K562 (cell line): ENCODE measurements at regions not wholly inside any gene's neighbourhood (a gene's known extent, or its start where the extent isn't known, plus 50 kb on each side); places are given as distances from the start of the nearest gene placed in this dataset.

Source experiments
- ATAC-seq: fragments of 200-7000 bp; cut with Tn5 transposase; 3 replicates; pipeline ENCODE4 v1.9.1; 2020; ENCODE audit warnings: moderate library complexity
- BruUV-seq: library from RNA; stranded (reverse); fragments of 400-500 nt; replicated peaks from 2 replicates; lab custom pipeline; 2021; lab: Mats Ljungman, UMichigan
- CTCF ChIA-PET: fragments of 300-600 bp; formaldehyde crosslinking; extraction: SDS; loops from one replicate; lab custom pipeline; 2021; ENCODE audit warnings: low intra/inter-chr PET ratio; lab: Yijun Ruan, JAX
- POLR2A ChIA-PET: fragments of 300-600, 350-650 bp; sonication (Branson Sonifier 250); formaldehyde crosslinking; extraction: SDS; loops from one replicate; lab custom pipeline; 2021; ENCODE audit warnings: antibody characterized with exemption, inconsistent platforms; lab: Yijun Ruan, JAX
- DNase-seq, 4 experiments: peaks; one replicate each; pipeline versions ENCODE4 v3.0.0 to v3.0.0-alpha.2; 2011 to 2018; ENCODE audit warnings: low spot score in 3 of 4, mixed read lengths in 3 of 4; ENCODE audit errors: extremely low read depth in 1 of 4
- FAIRE-seq: peaks from 2 replicates; lab custom pipeline; 2011; peaks lifted over from hg19 to GRCh38; lab: Jason Lieb, UNC
- H2AFZ ChIP-seq: 2 replicates; pipeline ENCODE4 v1.6.0; 2011; ENCODE audit warnings: low read depth, low read length, control low read depth, inconsistent platforms
- H3K27ac ChIP-seq: fragments of 200-600 bp; 3 replicates; pipeline ENCODE4 v1.8.0; 2011; ENCODE audit warnings: low read depth, mild to moderate bottlenecking, control low read depth, inconsistent platforms, low read length, moderate library complexity, mixed read lengths; ENCODE audit errors: extremely low read depth
- H3K27me3 ChIP-seq, 2 experiments: fragments of 300-600 bp in 1 of 2; 2 replicates in 1 of 2; 3 replicates in 1 of 2; pipeline versions ENCODE4 v1.6.0 to v1.8.0; 2011; ENCODE audit warnings: inconsistent platforms in 2 of 2, low read length in 2 of 2, mild to moderate bottlenecking in 1 of 2, mixed read lengths in 1 of 2, moderate library complexity in 1 of 2; ENCODE audit not compliant: control insufficient read depth in 2 of 2, insufficient read depth in 2 of 2
- H3K36me3 ChIP-seq: fragments of 300-600 bp; 3 replicates; pipeline ENCODE4 v1.8.0; 2011; ENCODE audit warnings: mild to moderate bottlenecking, low read length, inconsistent platforms; ENCODE audit not compliant: control insufficient read depth, insufficient read depth
- H3K4me1 ChIP-seq, 2 experiments: fragments of 200-600 bp in 1 of 2; replicated peaks in 1 of 2; 2 replicates in 1 of 2; 3 replicates in 1 of 2; pipeline versions ENCODE4 v1.5.1 to v1.8.0; 2011; ENCODE audit warnings: inconsistent platforms in 2 of 2, low read length in 2 of 2, mild to moderate bottlenecking in 1 of 2, mixed read lengths in 1 of 2, moderate library complexity in 1 of 2; ENCODE audit not compliant: control insufficient read depth in 2 of 2, insufficient read depth in 2 of 2
- H3K4me2 ChIP-seq: 2 replicates; pipeline ENCODE4 v1.6.1; 2011; ENCODE audit warnings: low read length, control low read depth, inconsistent platforms, mixed read lengths; ENCODE audit not compliant: insufficient read depth
- H3K4me3 ChIP-seq: fragments of 200-600 bp; sonication (generic), shearing (Covaris generic); 2 replicates; pipeline ENCODE4 v1.5.1; 2016; ENCODE audit warnings: control low read depth, inconsistent platforms
- H3K79me2 ChIP-seq: fragments of 200-600 bp; 3 replicates; pipeline ENCODE4 v1.8.0; 2011; ENCODE audit warnings: low read length, inconsistent platforms; ENCODE audit not compliant: control insufficient read depth, insufficient read depth
- H3K9ac ChIP-seq, 2 experiments: 2 replicates each; pipeline versions ENCODE4 v1.6.0 to v1.6.1; 2011; ENCODE audit warnings: low read depth in 2 of 2, low read length in 2 of 2, control low read depth in 1 of 2, inconsistent platforms in 1 of 2, mild to moderate bottlenecking in 1 of 2, mixed read lengths in 1 of 2; ENCODE audit not compliant: insufficient read depth in 1 of 2
- H3K9me1 ChIP-seq: one replicate; pipeline ENCODE4 v1.6.0; 2011; ENCODE audit warnings: inconsistent platforms, mild to moderate bottlenecking, low read length, moderate library complexity; ENCODE audit not compliant: control insufficient read depth, insufficient read depth
- H3K9me3 ChIP-seq: replicated peaks from 2 replicates; pipeline ENCODE4 v1.5.1; 2011; ENCODE audit warnings: low read depth, low read length, inconsistent platforms; ENCODE audit not compliant: control insufficient read depth, insufficient read depth
- H4K20me1 ChIP-seq: replicated peaks from 2 replicates; pipeline ENCODE4 v1.6.1; 2011; ENCODE audit warnings: low read length, inconsistent platforms, mixed read lengths; ENCODE audit not compliant: control insufficient read depth, insufficient read depth
- BRF2 ChIP-seq: IDR thresholded peaks from 3 replicates; pipeline ENCODE4 v1.6.1; 2011; ENCODE audit warnings: borderline replicate concordance, mild to moderate bottlenecking; ENCODE audit not compliant: insufficient read length, insufficient read depth
- MLX ChIP-seq, 2 experiments: fragments of 450-650 bp in 1 of 2; sonication (generic) in 1 of 2; formaldehyde crosslinking; conservative IDR thresholded peaks; 2 replicates each; pipeline versions ENCODE4 v1.4.0 to v1.8.1; 2020 to 2022; ENCODE audit warnings: mild to moderate bottlenecking in 1 of 2, missing genetic modification reagents in 1 of 2
- NBN ChIP-seq: fragments of 450-650 bp; IDR thresholded peaks from 2 replicates; pipeline ENCODE4 v1.6.1; 2016; ENCODE audit warnings: low read depth, mild to moderate bottlenecking
- NONO ChIP-seq, 2 experiments: fragments of 200-400 bp in 1 of 2; fragments of 450-650 bp in 1 of 2; formaldehyde crosslinking in 1 of 2; IDR thresholded peaks; 2 replicates each; pipeline ENCODE4 v1.6.1; 2017; ENCODE audit warnings: low read depth in 2 of 2, mild to moderate bottlenecking in 2 of 2, moderate library complexity in 2 of 2, low read length in 1 of 2
- NR1H2 ChIP-seq: sonication (generic); formaldehyde crosslinking; IDR thresholded peaks from 2 replicates; pipeline ENCODE4 v1.4.0; 2020; ENCODE audit warnings: mild to moderate bottlenecking, missing genetic modification reagents
- OTX1 ChIP-seq: fragments of 450-650 bp; formaldehyde crosslinking; IDR thresholded peaks from 2 replicates; pipeline ENCODE4 v1.4.0; 2022; ENCODE audit warnings: mild to moderate bottlenecking
- RBM34 ChIP-seq: fragments of 200-400 bp; formaldehyde crosslinking; IDR thresholded peaks from 2 replicates; pipeline ENCODE4 v1.6.1; 2018; ENCODE audit warnings: low read length, borderline replicate concordance; ENCODE audit not compliant: insufficient read depth
- SUPT5H ChIP-seq: fragments of 450-650 bp; IDR thresholded peaks from 2 replicates; pipeline ENCODE4 v1.6.1; 2016
- TEAD2 ChIP-seq: fragments of 450-650 bp; IDR thresholded peaks from 2 replicates; pipeline ENCODE4 v1.6.1; 2016; ENCODE audit warnings: missing genetic modification characterization, control low read depth, missing compliant biosample characterization
- ZNF316 ChIP-seq: fragments of 450-650 bp; IDR thresholded peaks from 2 replicates; pipeline ENCODE4 v1.6.1; 2016
- ZNF324 ChIP-seq: fragments of 250-450 bp; sonication (Bioruptor Pico); IDR thresholded peaks from 2 replicates; pipeline ENCODE4 v1.4.0; 2020; ENCODE audit warnings: mild to moderate bottlenecking
- ZNF407 ChIP-seq: fragments of 450-650 bp; IDR thresholded peaks from 2 replicates; pipeline ENCODE4 v1.6.1; 2016; ENCODE audit warnings: low read depth
- ZNF41 ChIP-seq: fragments of 250-450 bp; sonication (Bioruptor Pico); conservative IDR thresholded peaks from 2 replicates; pipeline ENCODE4 v1.4.0; 2020; ENCODE audit warnings: mild to moderate bottlenecking
- WGBS: fragments of 100-300 bp; shearing (Covaris generic); methylation state at CpG from one replicate; pipeline ENCODE4 v1.1.6; 2016; ENCODE audit warnings: low coverage, mixed read lengths; ENCODE audit not compliant: insufficient coverage; ENCODE audit errors: missing lambda C conversion rate; 5-methylcytosine and 5-hydroxymethylcytosine counted together
- in situ Hi-C: fragments of 300-500 bp; cut with MboI; formaldehyde crosslinking; loops from 4 replicates; pipeline ENCODE4 v1.15.0; 2018; ENCODE audit warnings: inconsistent platforms, mixed read lengths
- intact Hi-C: fragments of 100-400 bp; cut with micrococcal nuclease; formaldehyde crosslinking; loops from 2 replicates; pipeline ENCODE4 v1.14.2; 2022

GRCh38 chr3:177770383-177771230 lies 573.3 kb upstream of the TBL1XR1 start:
- FAIRE-seq (no peak), DNase-seq (no peak), ATAC-seq (no peak)
- TF ChIP-seq ZNF407 (no peak), OTX1 (CRISPR knock-in tag) (no peak), ZNF41 (CRISPR knock-in tag) (no peak), ZNF324 (no peak), TEAD2 (no peak), NONO (IDR thresholded peaks at IDR 0.05; ENCODE audit: low read depth in 2 of 2, low read length in 1 of 2) (no peak), NBN (no peak), BRF2 (no peak), NR1H2 (CRISPR knock-in tag) (no peak), RBM34 (no peak), ZNF316 (no peak), MLX (CRISPR knock-in tag; conservative IDR thresholded peaks at IDR 0.05) (no peak), SUPT5H (no peak)
- no TSS peak for BruUV-seq
- no peak overlapping the region for H3K27ac ChIP-seq
- intact Hi-C loops: loop anchor here (10.0 kb wide), 1 partner anchor 716 kb away; no protein-coding TSS in a partner anchor
- no peak overlapping the region for H3K9ac ChIP-seq
- H3K9me1 ChIP-seq: no peaks in the 10 kb centered on the region
- no peak overlapping the region for H2AFZ ChIP-seq
- no peaks in the 10 kb centered on the region; the same call in 1 of the 2 replicates for H3K9me3 ChIP-seq
- H3K79me2 ChIP-seq: no peaks in the 10 kb centered on the region
- H3K4me1 ChIP-seq: no peaks in the 10 kb centered on the region
- 0% methylated on average over 2 of the region's 2 CpGs for WGBS
- no peaks in the 10 kb centered on the region for H3K36me3 ChIP-seq
- H3K27me3 ChIP-seq: no peaks in the 10 kb centered on the region
- ChIA-PET POLR2A (interaction anchor here (0.6 kb wide), 1 partner anchor 440 kb away, joined by 3 read pairs; no protein-coding TSS in a partner anchor), CTCF (no interaction called here)
- in situ Hi-C loops: no loop called here
- no peaks in the 10 kb centered on the region for H4K20me1 ChIP-seq
- H3K4me2 ChIP-seq: no peak overlapping the region
- H3K4me3 ChIP-seq: no peak overlapping the region
